Peyer's patch (tissue), 4 donors: ENCODE measurements at regions not wholly inside any gene's neighbourhood (a gene's known extent, or its start where the extent isn't known, plus 50 kb on each side); places are given as distances from the start of the nearest gene placed in this dataset.

Source experiments
- POLR2A ChIP-seq, 2 donors: fragments of 450-650 bp; IDR thresholded peaks; one replicate each; pipeline ENCODE4 v1.5.1; 2017; ENCODE audit warnings: antibody characterized with exemption in 2 of 2, mild to moderate bottlenecking in 2 of 2, moderate library complexity in 2 of 2
- TF ChIP-seq, protein P1 (sequence below), 6 experiments: fragments of 450-650 bp in 4 of 6; fragments of 200-600 bp in 2 of 6; sonication (generic) in 1 of 6; IDR thresholded peaks; one replicate each; pipeline ENCODE4 v1.5.1; 2017 to 2019; ENCODE audit warnings: antibody characterized with exemption in 6 of 6, mild to moderate bottlenecking in 3 of 6, moderate library complexity in 1 of 6

DNA sequence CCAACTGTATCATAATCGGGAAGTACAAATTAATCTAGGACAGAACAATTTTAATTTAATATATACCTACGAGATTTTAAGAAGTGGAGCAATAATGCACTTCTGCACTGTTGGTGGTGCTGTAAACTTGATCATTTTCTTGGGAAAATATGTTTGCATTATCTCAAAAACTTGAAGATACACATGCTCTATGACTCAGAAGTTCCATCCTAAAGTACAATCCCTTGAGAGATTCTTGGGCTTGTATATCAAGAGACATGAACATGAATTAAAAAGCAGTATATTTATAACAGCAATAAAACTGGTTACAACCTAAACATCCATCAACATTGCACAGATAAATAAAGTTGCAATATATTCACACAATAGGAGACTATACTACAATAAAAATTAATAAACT lies 168.8 kb downstream of the CLCN4 start:
- TF ChIP-seq, protein P1, sequence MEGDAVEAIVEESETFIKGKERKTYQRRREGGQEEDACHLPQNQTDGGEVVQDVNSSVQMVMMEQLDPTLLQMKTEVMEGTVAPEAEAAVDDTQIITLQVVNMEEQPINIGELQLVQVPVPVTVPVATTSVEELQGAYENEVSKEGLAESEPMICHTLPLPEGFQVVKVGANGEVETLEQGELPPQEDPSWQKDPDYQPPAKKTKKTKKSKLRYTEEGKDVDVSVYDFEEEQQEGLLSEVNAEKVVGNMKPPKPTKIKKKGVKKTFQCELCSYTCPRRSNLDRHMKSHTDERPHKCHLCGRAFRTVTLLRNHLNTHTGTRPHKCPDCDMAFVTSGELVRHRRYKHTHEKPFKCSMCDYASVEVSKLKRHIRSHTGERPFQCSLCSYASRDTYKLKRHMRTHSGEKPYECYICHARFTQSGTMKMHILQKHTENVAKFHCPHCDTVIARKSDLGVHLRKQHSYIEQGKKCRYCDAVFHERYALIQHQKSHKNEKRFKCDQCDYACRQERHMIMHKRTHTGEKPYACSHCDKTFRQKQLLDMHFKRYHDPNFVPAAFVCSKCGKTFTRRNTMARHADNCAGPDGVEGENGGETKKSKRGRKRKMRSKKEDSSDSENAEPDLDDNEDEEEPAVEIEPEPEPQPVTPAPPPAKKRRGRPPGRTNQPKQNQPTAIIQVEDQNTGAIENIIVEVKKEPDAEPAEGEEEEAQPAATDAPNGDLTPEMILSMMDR (IDR thresholded peaks at IDR 0.05), result no peak
- no peak for TF ChIP-seq POLR2A (IDR thresholded peaks at IDR 0.05)
